ENCODE measurements at regions not wholly inside any gene's neighbourhood (a gene's known extent, or its start where the extent isn't known, plus 50 kb on each side); places are given as distances from the start of the nearest gene placed in this dataset.

DNA sequence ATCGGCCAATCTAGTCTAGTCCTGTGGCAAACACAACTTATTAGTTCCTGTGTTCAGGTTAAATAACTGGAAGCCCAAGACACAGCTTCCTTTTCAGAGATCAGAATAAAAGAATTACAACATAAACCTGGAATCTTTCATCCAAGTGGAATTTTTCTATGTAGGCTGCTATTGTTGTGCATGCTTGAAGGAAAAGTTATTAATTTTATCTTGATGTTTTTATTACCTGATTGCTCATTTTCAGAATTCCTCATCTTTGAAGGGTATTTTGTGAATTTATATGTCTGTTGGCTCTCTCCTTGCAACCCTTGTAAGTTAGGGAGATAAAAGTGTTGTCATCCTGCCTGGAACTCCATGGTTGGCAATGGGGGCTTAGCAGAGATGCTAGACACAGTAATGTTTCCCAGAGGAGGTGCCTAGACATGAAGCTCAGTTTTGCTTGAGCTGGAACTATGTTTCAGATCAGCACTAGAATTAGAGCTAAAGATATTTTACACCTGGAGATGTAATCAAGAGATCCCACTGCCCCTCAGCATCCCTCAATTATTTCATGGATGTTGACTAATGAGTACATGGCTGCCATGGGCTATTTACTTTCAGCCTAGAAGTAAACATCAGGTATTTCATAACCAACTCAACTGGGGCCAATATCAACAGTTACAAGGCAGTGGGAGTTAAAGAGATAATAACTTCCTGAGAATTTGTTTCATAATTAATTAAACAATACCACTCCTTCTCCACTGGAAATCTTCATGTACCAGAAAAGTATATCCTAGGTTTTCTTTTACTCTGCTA, 367.0 kb upstream of the MARCKS start:
- FAIRE-seq (peak; percentile 8), DNase-seq (ENCODE audit: low read depth, low spot score) (peak; percentile 70)
- ChIA-PET CTCF (interaction anchor here (0.8 to 2.2 kb wide), 10 partner anchors 11 to 369 kb away, joined by 3 to 12 read pairs (median 3); no protein-coding TSS in a partner anchor), POLR2A (no interaction called here)
- no peak overlapping the region for H3K27ac ChIP-seq (ENCODE audit: insufficient read depth, low read depth, low read length)
- no peaks in the 10 kb centered on the region for H3K79me2 ChIP-seq (ENCODE audit: control insufficient read depth, insufficient read depth, low read length)
- dilution Hi-C loops (cut with MboI; ENCODE audit: extremely low pct_ligation_motif_present, low sequenced_read_pairs) (no loop called here), intact Hi-C loops (cut with micrococcal nuclease) (no loop called here)
- no peaks in the 10 kb centered on the region for H3K36me3 ChIP-seq (ENCODE audit: control insufficient read depth in 2 of 2, extremely low read depth in 1 of 2, insufficient read depth in 2 of 2, low read length in 2 of 2)
- H3K9ac ChIP-seq (replicated peaks; ENCODE audit: extremely low read depth, insufficient read depth, low read length) = no peak overlapping the region
- no TSS peak for BruUV-seq (replicated peaks)
- H3K4me2 ChIP-seq (ENCODE audit: insufficient read depth, low read length) = no peak overlapping the region
- H3K4me1 ChIP-seq (ENCODE audit: control insufficient read depth, extremely low read depth, insufficient read depth, low read length) = peaks cover 7% of the 10 kb centered on the region
- H3K9me1 ChIP-seq (replicated peaks; ENCODE audit: control insufficient read depth, extremely low read depth, insufficient read depth, low read length) = no peaks in the 10 kb centered on the region
- no peak for TF ChIP-seq JUN (IDR thresholded peaks at IDR 0.05; ENCODE audit: borderline replicate concordance, insufficient read depth, insufficient read length, low read depth)
- TF ChIP-seq, protein P1, sequence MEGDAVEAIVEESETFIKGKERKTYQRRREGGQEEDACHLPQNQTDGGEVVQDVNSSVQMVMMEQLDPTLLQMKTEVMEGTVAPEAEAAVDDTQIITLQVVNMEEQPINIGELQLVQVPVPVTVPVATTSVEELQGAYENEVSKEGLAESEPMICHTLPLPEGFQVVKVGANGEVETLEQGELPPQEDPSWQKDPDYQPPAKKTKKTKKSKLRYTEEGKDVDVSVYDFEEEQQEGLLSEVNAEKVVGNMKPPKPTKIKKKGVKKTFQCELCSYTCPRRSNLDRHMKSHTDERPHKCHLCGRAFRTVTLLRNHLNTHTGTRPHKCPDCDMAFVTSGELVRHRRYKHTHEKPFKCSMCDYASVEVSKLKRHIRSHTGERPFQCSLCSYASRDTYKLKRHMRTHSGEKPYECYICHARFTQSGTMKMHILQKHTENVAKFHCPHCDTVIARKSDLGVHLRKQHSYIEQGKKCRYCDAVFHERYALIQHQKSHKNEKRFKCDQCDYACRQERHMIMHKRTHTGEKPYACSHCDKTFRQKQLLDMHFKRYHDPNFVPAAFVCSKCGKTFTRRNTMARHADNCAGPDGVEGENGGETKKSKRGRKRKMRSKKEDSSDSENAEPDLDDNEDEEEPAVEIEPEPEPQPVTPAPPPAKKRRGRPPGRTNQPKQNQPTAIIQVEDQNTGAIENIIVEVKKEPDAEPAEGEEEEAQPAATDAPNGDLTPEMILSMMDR (IDR thresholded peaks at IDR 0.05; ENCODE audit: extremely low read depth in 1 of 2, insufficient read depth in 1 of 2, low read depth in 1 of 2, low read length in 2 of 2) = no peak
- no peak for TF ChIP-seq GATA2 (IDR thresholded peaks at IDR 0.05; ENCODE audit: insufficient read depth, insufficient read length, low read depth, low read length)
- no peak for TF ChIP-seq POLR2AphosphoS5 (IDR thresholded peaks at IDR 0.05; ENCODE audit: insufficient read depth, low read depth, low read length)
- no peak for TF ChIP-seq POLR2A (IDR thresholded peaks at IDR 0.05; ENCODE audit: low read depth, low read length)
- no peak for TF ChIP-seq FOS (IDR thresholded peaks at IDR 0.05; ENCODE audit: borderline replicate concordance, insufficient read depth, low read length)
- TF ChIP-seq, protein P2, sequence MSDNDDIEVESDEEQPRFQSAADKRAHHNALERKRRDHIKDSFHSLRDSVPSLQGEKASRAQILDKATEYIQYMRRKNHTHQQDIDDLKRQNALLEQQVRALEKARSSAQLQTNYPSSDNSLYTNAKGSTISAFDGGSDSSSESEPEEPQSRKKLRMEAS (IDR thresholded peaks at IDR 0.05; ENCODE audit: insufficient read depth, insufficient read length) = no peak
- TF ChIP-seq EZH2 (IDR thresholded peaks at IDR 0.05; ENCODE audit: borderline replicate concordance, low read depth, low read length, severe bottlenecking) = no peak
- TF ChIP-seq MYC (IDR thresholded peaks at IDR 0.05; ENCODE audit: low read depth, low read length) = no peak
- H4K20me1 ChIP-seq (replicated peaks; ENCODE audit: control insufficient read depth, extremely low read depth, insufficient read depth, low read length) = no peaks in the 10 kb centered on the region
- peak overlapping the region; percentile 24 for H2AFZ ChIP-seq (ENCODE audit: low read depth, low read length)
- no peaks in the 10 kb centered on the region for H3K9me3 ChIP-seq (replicated peaks; ENCODE audit: control insufficient read depth, insufficient read depth, low read length)
- H3K27me3 ChIP-seq (ENCODE audit: control insufficient read depth in 2 of 2, insufficient read depth in 2 of 2, low read length in 2 of 2) = no peaks in the 10 kb centered on the region
- H3K4me3 ChIP-seq (replicated peaks in 1 of 3; ENCODE audit: insufficient read depth in 1 of 3, low read depth in 1 of 3, low read length in 3 of 3) = no peak overlapping the region

Data from endothelial cell of umbilical vein (primary cell).